GM10248 (cell line): ENCODE measurements at regions not wholly inside any gene's neighbourhood (a gene's known extent, or its start where the extent isn't known, plus 50 kb on each side); places are given as distances from the start of the nearest gene placed in this dataset.

Experiments used
- CTCF ChIA-PET: fragments of 300-600 bp; sonication (Branson Sonifier 250); formaldehyde crosslinking; extraction: SDS; loops from one replicate; lab custom pipeline; 2021; ENCODE audit warnings: antibody characterized with exemption; lab: Yijun Ruan, JAX
- POLR2A ChIA-PET: fragments of 350-650 bp; sonication (Branson Sonifier 250); formaldehyde crosslinking; extraction: SDS; loops from one replicate; lab custom pipeline; 2020; ENCODE audit warnings: antibody characterized with exemption; lab: Yijun Ruan, JAX
- DNase-seq: peaks from one replicate; pipeline ENCODE4 v3.0.0; 2012; ENCODE audit errors: extremely low spot score
- CTCF ChIP-seq: IDR thresholded peaks from 2 replicates; pipeline ENCODE4 v1.5.1; 2012; ENCODE audit warnings: mild to moderate bottlenecking, low read depth; ENCODE audit errors: extremely low read depth, missing control alignments, control extremely low read depth

GRCh38 chr12:127292736-127293135 lies 974.2 kb upstream of the TMEM132C start:
- POLR2A ChIA-PET = no interaction called here
- CTCF ChIA-PET = interaction anchor here (1.1 to 1.6 kb wide), 3 partner anchors 28 to 184 kb away, joined by 3 to 13 read pairs (median 3); no protein-coding TSS in a partner anchor
- DNase-seq = no peak
- TF ChIP-seq CTCF = no peak

- DNase-seq = no peak
- peak; percentile 39 for TF ChIP-seq CTCF
- POLR2A ChIA-PET = no interaction called here
- CTCF ChIA-PET = interaction anchor here (1.1 to 1.6 kb wide), 2 partner anchors 49 to 185 kb away, joined by 3 to 13 read pairs; no protein-coding TSS in a partner anchor
These were observed 973.3 kb upstream of the TMEM132C start for GRCh38 chr12:127293507-127294310.

DNA sequence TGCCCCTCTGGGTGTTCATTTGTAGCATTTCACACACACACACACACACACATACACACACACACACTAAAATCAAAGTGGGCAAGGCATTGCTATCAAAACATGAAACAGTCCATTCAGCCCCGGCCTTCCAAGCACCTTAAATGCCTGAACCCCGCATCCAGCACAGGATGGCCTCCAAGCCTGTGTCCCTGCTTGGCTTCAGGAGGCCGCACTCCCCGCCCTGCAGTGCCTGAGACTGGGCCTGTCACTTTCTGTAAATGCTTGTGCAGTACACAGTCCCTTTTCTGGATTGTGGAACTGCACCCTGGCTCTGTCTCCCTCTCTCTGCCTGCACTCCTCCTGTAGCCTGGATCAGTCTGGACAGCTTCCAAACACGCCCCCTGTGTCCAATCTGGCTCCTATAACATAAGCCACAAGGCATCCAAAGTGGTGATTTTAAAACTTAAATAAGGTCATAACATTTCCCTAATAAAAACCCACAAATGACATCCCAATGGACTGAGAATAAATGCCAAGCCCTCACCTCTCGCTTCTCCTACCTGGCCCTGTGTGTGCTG lies 972.2 kb upstream of the TMEM132C start:
- POLR2A ChIA-PET = no interaction called here

DNA sequence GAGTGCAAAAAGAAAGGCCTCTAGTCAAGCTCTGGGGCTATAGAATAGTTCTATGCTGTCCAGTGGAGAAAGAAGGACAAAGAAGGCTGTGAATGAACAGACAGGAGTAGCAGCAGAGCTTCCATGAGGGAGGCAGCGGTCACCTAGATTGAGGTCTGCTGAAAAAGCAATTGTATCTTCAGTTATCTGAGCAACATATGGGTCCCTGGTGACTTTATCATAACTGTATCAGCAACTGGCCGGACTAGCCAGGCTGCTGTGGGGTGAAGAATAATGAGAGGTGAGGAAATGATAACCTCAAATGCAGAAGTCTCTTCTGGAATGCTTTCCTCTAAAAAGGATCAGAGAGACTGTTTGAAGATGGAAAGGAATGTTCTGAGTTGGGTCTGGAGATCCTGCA lies 971.3 kb upstream of the TMEM132C start:
- POLR2A ChIA-PET = no interaction called here
- no peak for TF ChIP-seq CTCF
- no peak for DNase-seq
- CTCF ChIA-PET = interaction anchor here (1.7 kb wide), 1 partner anchor 8 kb away, joined by 4 read pairs; no protein-coding TSS in a partner anchor

More for the DNA sequence above, 972.2 kb upstream of the TMEM132C start:
- CTCF ChIA-PET = no interaction called here
- no peak for DNase-seq
- no peak for TF ChIP-seq CTCF

GRCh38 chr12:127296591-127296990 lies 970.4 kb upstream of the TMEM132C start:
- ChIA-PET POLR2A (no interaction called here), CTCF (interaction anchor here (1.7 kb wide), 1 partner anchor 9 kb away, joined by 4 read pairs; no protein-coding TSS in a partner anchor)
- no peak for TF ChIP-seq CTCF
- no peak for DNase-seq

- TF ChIP-seq CTCF = no peak
- no peak for DNase-seq
- ChIA-PET CTCF (interaction anchor here (1.4 to 1.7 kb wide), 2 partner anchors 10 to 27 kb away, joined by 3 to 4 read pairs; no protein-coding TSS in a partner anchor), POLR2A (no interaction called here)
These were observed 969.6 kb upstream of the TMEM132C start for GRCh38 chr12:127297327-127297726.
